Stimulated activated CD8-positive, alpha-beta memory T cell treated with anti-CD3 and anti-CD28 coated beads, Interleukin-4, amount 100 ng/mL, for 24 hours (primary cell): ENCODE measurements at regions not wholly inside any gene's neighbourhood (a gene's known extent, or its start where the extent isn't known, plus 50 kb on each side); places are given as distances from the start of the nearest gene placed in this dataset.
"Not testable (repeated sequence)": the region's sequence is repeated elsewhere in the genome, so short reads cannot be mapped to it uniquely, and the experiment has no call there.

Source experiments
- DNase-seq: peaks from one replicate; pipeline ENCODE4 v3.0.0-alpha.2; 2020; ENCODE audit warnings: low read depth

- no peak for DNase-seq
Observed at GRCh38 chr13:23086968-23087623, 93.7 kb upstream of the SGCG start.

GRCh38 chr13:23087880-23088279 is 92.9 kb upstream of the SGCG start:
- no peak for DNase-seq

- no peak for DNase-seq
Observed at GRCh38 chr13:23098161-23098907, 82.4 kb upstream of the SGCG start.

- DNase-seq = no peak
Observed at GRCh38 chr13:23105051-23105450, 75.7 kb upstream of the SGCG start.

GRCh38 chr13:23107665-23108064 is 73.1 kb upstream of the SGCG start:
- no peak for DNase-seq

GRCh38 chr13:23119131-23119530 is 61.6 kb upstream of the SGCG start:
- no peak for DNase-seq

GRCh38 chr13:23127540-23127939 is 53.2 kb upstream of the SGCG start:
- not testable (repeated sequence) for DNase-seq

- DNase-seq = no peak
Observed at GRCh38 chr13:23129331-23129730, 51.4 kb upstream of the SGCG start.
